CD8-positive, alpha-beta memory T cell (primary cell): ENCODE measurements at regions not wholly inside any gene's neighbourhood (a gene's known extent, or its start where the extent isn't known, plus 50 kb on each side); places are given as distances from the start of the nearest gene placed in this dataset.
"Not testable (repeated sequence)": the region's sequence is repeated elsewhere in the genome, so short reads cannot be mapped to it uniquely, and the experiment has no call there.

Experiments used
- CTCF ChIA-PET: fragments of 350-600 bp; sonication (Branson Sonifier 250); formaldehyde crosslinking; loops from one replicate; lab custom pipeline; 2021; ENCODE audit warnings: antibody characterized with exemption; lab: Charles Lee
- POLR2A ChIA-PET: fragments of 350-600 bp; sonication (Branson Sonifier 250); formaldehyde crosslinking; loops from one replicate; lab custom pipeline; 2021; ENCODE audit warnings: antibody characterized with exemption; lab: Charles Lee
- DNase-seq, 5 donors: peaks; one replicate each; pipeline versions ENCODE4 v3.0.0 to v3.0.0-alpha.2; 2020 to 2022; ENCODE audit warnings: mixed read lengths in 1 of 5
- H3K27ac ChIP-seq: one replicate; pipeline ENCODE4 v1.7.0; 2013; ENCODE audit warnings: low read depth, mild to moderate bottlenecking, low read length, moderate library complexity
- H3K27me3 ChIP-seq: 2 replicates; pipeline ENCODE4 v1.7.0; 2013; ENCODE audit warnings: low read length, mild to moderate bottlenecking; ENCODE audit not compliant: insufficient read depth, poor library complexity, severe bottlenecking
- H3K36me3 ChIP-seq: 2 replicates; pipeline ENCODE4 v1.7.0; 2013; ENCODE audit warnings: mild to moderate bottlenecking, low read length, moderate library complexity; ENCODE audit not compliant: insufficient read depth
- H3K4me1 ChIP-seq: 2 replicates; pipeline ENCODE4 v1.7.0; 2013; ENCODE audit warnings: mild to moderate bottlenecking, low read length, moderate library complexity; ENCODE audit not compliant: insufficient read depth
- H3K4me3 ChIP-seq: 2 replicates; pipeline ENCODE4 v1.7.0; 2013; ENCODE audit warnings: mild to moderate bottlenecking, low read length
- H3K9me3 ChIP-seq: 2 replicates; pipeline ENCODE4 v1.7.0; 2013; ENCODE audit warnings: mild to moderate bottlenecking, low read length
- H3K27ac Mint-ChIP-seq, 8 donors: one replicate each; pipeline ENCODE4 v1.8.0; 2020 to 2021; ENCODE audit warnings: mixed read lengths in 8 of 8, mild to moderate bottlenecking in 6 of 8, inconsistent platforms in 3 of 8, moderate library complexity in 3 of 8
- H3K27me3 Mint-ChIP-seq, 2 donors: one replicate each; pipeline ENCODE4 v1.8.0; 2020 to 2021; ENCODE audit warnings: mixed read lengths in 2 of 2, mild to moderate bottlenecking in 1 of 2, moderate library complexity in 1 of 2
- H3K36me3 Mint-ChIP-seq, 3 donors: one replicate each; pipeline ENCODE4 v1.8.0; 2020 to 2021; ENCODE audit warnings: mixed read lengths in 3 of 3, inconsistent platforms in 1 of 3, mild to moderate bottlenecking in 1 of 3
- H3K4me1 Mint-ChIP-seq, 3 donors: one replicate each; pipeline ENCODE4 v1.8.0; 2020 to 2021; ENCODE audit warnings: mixed read lengths in 3 of 3, inconsistent platforms in 1 of 3, mild to moderate bottlenecking in 1 of 3
- H3K4me3 Mint-ChIP-seq, 7 donors: one replicate each; pipeline ENCODE4 v1.8.0; 2020 to 2021; ENCODE audit warnings: mixed read lengths in 7 of 7, mild to moderate bottlenecking in 6 of 7, moderate library complexity in 4 of 7, inconsistent platforms in 2 of 7
- H3K9me3 Mint-ChIP-seq, 5 donors: one replicate each; pipeline ENCODE4 v1.8.0; 2020 to 2022; ENCODE audit warnings: mixed read lengths in 5 of 5, mild to moderate bottlenecking in 3 of 5, moderate library complexity in 2 of 5, inconsistent platforms in 1 of 5

GRCh38 chr6:22363166-22363713 lies 66.4 kb upstream of the PRL start:
- Mint-ChIP-seq H3K9me3 (peaks cover 0 to 21% (median 3%) of the 10 kb centered on the region in 5 donors), H3K4me1 (no peaks in the 10 kb centered on the region), H3K27me3 (no peaks in the 10 kb centered on the region), H3K4me3 (no peak overlapping the region), H3K27ac (no peak overlapping the region), H3K36me3 (no peaks in the 10 kb centered on the region)
- H3K36me3 ChIP-seq, result no peaks in the 10 kb centered on the region
- H3K4me1 ChIP-seq, result no peaks in the 10 kb centered on the region
- no peaks in the 10 kb centered on the region for H3K27me3 ChIP-seq
- ChIA-PET POLR2A (no interaction called here), CTCF (no interaction called here)
- H3K9me3 ChIP-seq, result no peaks in the 10 kb centered on the region
- H3K4me3 ChIP-seq, result no peak overlapping the region
- DNase-seq, result no peak
- no peak overlapping the region for H3K27ac ChIP-seq

- no peaks in the 10 kb centered on the region for H3K4me1 Mint-ChIP-seq
- H3K4me1 ChIP-seq, result no peaks in the 10 kb centered on the region
- H3K9me3 ChIP-seq, result no peaks in the 10 kb centered on the region
- no peaks in the 10 kb centered on the region for H3K27me3 Mint-ChIP-seq
- H3K4me3 Mint-ChIP-seq, result no peak overlapping the region
- peak overlapping the region in 1 of 8 donors; percentile 7 for H3K27ac Mint-ChIP-seq
- H3K27me3 ChIP-seq, result no peaks in the 10 kb centered on the region
- DNase-seq, result no peak
- H3K9me3 Mint-ChIP-seq, result peaks cover 0 to 21% (median 3%) of the 10 kb centered on the region in 5 donors
- no peaks in the 10 kb centered on the region for H3K36me3 Mint-ChIP-seq
- ChIA-PET CTCF (no interaction called here), POLR2A (no interaction called here)
- no peak overlapping the region for H3K27ac ChIP-seq
- no peak overlapping the region for H3K4me3 ChIP-seq
- no peaks in the 10 kb centered on the region for H3K36me3 ChIP-seq
These were observed 66.9 kb upstream of the PRL start for GRCh38 chr6:22363714-22364239.

GRCh38 chr6:22364306-22364705 lies 67.5 kb upstream of the PRL start:
- Histone ChIP-seq H3K4me3 (no peak overlapping the region), H3K27me3 (no peaks in the 10 kb centered on the region), H3K4me1 (no peaks in the 10 kb centered on the region), H3K27ac (no peak overlapping the region), H3K9me3 (no peaks in the 10 kb centered on the region), H3K36me3 (no peaks in the 10 kb centered on the region)
- H3K36me3 Mint-ChIP-seq, result no peaks in the 10 kb centered on the region
- H3K9me3 Mint-ChIP-seq, result peaks cover 0 to 23% (median 3%) of the 10 kb centered on the region in 5 donors
- no peak overlapping the region for H3K4me3 Mint-ChIP-seq
- CTCF ChIA-PET, result no interaction called here
- no peak for DNase-seq
- no peaks in the 10 kb centered on the region for H3K4me1 Mint-ChIP-seq
- H3K27ac Mint-ChIP-seq, result no peak overlapping the region
- no peaks in the 10 kb centered on the region for H3K27me3 Mint-ChIP-seq
- POLR2A ChIA-PET, result no interaction called here

DNA sequence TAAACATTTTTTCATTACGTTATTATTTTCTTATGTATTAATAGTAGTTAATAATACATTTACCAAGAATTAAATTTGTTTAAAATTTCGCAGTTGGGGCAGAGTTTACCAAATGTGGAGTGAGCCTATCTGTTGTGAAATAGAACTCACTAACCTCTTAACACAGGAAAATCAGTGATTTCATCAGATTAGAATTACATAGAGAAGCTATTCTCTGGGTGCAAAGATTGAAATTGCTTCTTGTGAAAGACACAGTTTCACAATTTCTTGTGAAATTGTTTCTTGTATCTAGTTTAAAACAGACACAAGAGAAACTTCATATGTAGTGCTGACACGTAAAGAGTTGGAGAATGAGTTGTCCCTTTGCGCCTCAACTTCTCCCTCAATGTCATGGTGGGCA lies 69.4 kb upstream of the PRL start:
- no peak overlapping the region for H3K4me3 ChIP-seq
- DNase-seq, result no peak
- Mint-ChIP-seq H3K27ac (no peak overlapping the region), H3K4me1 (no peaks in the 10 kb centered on the region), H3K36me3 (no peaks in the 10 kb centered on the region), H3K4me3 (no peak overlapping the region), H3K27me3 (no peaks in the 10 kb centered on the region), H3K9me3 (peaks cover 0 to 21% (median 0%) of the 10 kb centered on the region in 5 donors)
- no peaks in the 10 kb centered on the region for H3K27me3 ChIP-seq
- CTCF ChIA-PET, result no interaction called here
- no peaks in the 10 kb centered on the region for H3K9me3 ChIP-seq
- no peaks in the 10 kb centered on the region for H3K4me1 ChIP-seq
- no peak overlapping the region for H3K27ac ChIP-seq
- H3K36me3 ChIP-seq, result no peaks in the 10 kb centered on the region
- POLR2A ChIA-PET, result no interaction called here

DNA sequence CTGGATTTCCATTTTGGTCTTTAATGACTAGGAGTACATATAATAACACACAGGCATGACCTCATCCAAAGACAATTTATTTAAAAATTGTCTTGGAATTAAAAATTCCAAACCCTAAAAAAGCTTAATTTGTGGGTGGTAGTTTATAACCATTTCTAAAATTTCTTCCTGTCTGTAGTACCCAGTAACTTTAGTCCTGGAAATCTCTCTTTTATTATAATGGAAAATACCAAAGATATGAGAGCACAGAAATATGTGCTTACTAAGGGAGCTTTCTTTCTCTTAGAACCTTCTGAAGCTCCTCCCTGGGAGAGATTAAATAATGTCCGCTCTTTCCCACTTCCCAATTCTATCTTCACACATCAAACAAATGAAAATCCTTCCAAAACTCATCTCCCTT lies 70.5 kb upstream of the PRL start:
- Mint-ChIP-seq H3K9me3 (peaks cover 0 to 22% (median 4%) of the 10 kb centered on the region in 5 donors), H3K36me3 (no peaks in the 10 kb centered on the region), H3K4me3 (no peak overlapping the region), H3K27ac (no peak overlapping the region), H3K4me1 (no peaks in the 10 kb centered on the region), H3K27me3 (no peaks in the 10 kb centered on the region)
- no peaks in the 10 kb centered on the region for H3K4me1 ChIP-seq
- CTCF ChIA-PET, result no interaction called here
- DNase-seq, result no peak
- H3K4me3 ChIP-seq, result no peak overlapping the region
- H3K27me3 ChIP-seq, result no peaks in the 10 kb centered on the region
- POLR2A ChIA-PET, result no interaction called here
- no peaks in the 10 kb centered on the region for H3K9me3 ChIP-seq
- no peak overlapping the region for H3K27ac ChIP-seq
- no peaks in the 10 kb centered on the region for H3K36me3 ChIP-seq

DNA sequence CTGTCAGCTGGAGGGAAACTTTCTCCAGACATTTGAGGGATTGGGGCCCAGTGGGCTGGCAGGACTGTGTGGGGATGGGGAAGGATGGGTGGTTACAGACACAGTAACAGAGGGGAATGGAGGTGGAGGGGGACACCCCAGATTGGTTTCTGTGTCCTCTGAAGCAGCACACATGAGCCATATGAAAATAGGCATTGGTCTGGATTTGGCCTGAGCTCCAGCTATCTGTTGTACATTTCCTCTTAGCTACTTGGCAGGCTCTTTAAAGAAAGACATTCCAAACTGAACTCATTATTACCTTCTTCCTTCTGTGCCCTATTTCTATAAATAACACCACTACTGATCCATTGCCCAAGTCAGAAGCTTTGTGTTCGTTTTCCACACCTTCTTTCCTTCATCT lies 72.0 kb upstream of the PRL start:
- Mint-ChIP-seq H3K4me1 (no peaks in the 10 kb centered on the region), H3K36me3 (no peaks in the 10 kb centered on the region)
- H3K4me3 ChIP-seq, result no peak overlapping the region

DNA sequence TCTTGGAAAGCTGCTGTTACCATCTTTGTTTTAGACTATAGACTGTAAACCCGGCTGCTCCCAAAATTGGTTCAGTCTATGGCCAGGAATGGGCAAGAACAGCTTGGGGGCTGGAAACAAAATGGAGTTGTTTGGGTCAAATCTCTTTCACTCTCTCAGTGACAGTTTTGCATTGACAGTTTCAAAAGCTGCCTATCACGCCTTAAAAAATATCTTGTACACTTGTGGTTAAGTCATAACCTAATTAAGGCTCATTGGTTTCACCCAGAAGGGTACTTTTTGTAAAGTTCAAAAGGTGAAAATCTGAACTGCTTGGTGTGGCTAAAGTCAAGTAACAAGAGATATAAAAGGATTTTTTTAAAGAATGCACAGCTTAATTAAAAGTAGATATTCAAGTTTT lies 76.1 kb upstream of the PRL start:
- Mint-ChIP-seq H3K36me3 (no peaks in the 10 kb centered on the region), H3K4me3 (no peak overlapping the region), H3K27me3 (no peaks in the 10 kb centered on the region), H3K4me1 (no peaks in the 10 kb centered on the region), H3K9me3 (peaks cover 2 to 32% (median 6%) of the 10 kb centered on the region in 5 donors), H3K27ac (no peak overlapping the region)
- H3K36me3 ChIP-seq, result no peaks in the 10 kb centered on the region
- ChIA-PET POLR2A (no interaction called here), CTCF (no interaction called here)
- H3K4me3 ChIP-seq, result no peak overlapping the region
- no peaks in the 10 kb centered on the region for H3K9me3 ChIP-seq
- DNase-seq, result no peak
- H3K27ac ChIP-seq, result no peak overlapping the region
- no peaks in the 10 kb centered on the region for H3K4me1 ChIP-seq
- H3K27me3 ChIP-seq, result no peaks in the 10 kb centered on the region

More for the DNA sequence above, 72.0 kb upstream of the PRL start:
- H3K36me3 ChIP-seq, result no peaks in the 10 kb centered on the region
- CTCF ChIA-PET, result no interaction called here
- Mint-ChIP-seq H3K9me3 (peaks cover 0 to 27% (median 4%) of the 10 kb centered on the region in 5 donors), H3K27me3 (no peaks in the 10 kb centered on the region), H3K4me3 (no peak overlapping the region), H3K27ac (no peak overlapping the region)
- H3K4me1 ChIP-seq, result no peaks in the 10 kb centered on the region
- H3K9me3 ChIP-seq, result no peaks in the 10 kb centered on the region
- H3K27ac ChIP-seq, result no peak overlapping the region
- no peak for DNase-seq
- POLR2A ChIA-PET, result no interaction called here
- no peaks in the 10 kb centered on the region for H3K27me3 ChIP-seq

DNA sequence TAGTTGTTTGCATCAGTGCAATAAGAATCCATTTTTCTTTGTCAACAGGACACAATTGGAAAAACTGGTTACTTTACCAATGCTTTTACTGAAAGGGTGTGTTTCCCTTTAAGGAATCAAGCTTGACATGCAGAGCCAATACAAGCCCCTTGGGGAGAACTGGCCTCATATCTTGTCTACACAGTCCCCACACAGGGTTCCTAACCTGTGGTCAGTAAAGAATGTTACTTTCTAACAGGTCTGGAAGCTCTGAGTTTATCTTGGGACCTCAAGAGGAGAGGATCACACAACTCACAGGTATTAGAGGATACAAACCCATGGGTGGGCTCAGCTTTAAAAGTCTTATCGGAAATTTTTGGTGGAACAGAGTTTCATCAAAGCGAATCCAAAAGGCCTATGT lies 78.1 kb upstream of the PRL start:
- H3K27me3 ChIP-seq, H3K4me1 ChIP-seq, H3K27ac Mint-ChIP-seq, H3K36me3 Mint-ChIP-seq, H3K36me3 ChIP-seq, H3K4me1 Mint-ChIP-seq, CTCF ChIA-PET, DNase-seq, POLR2A ChIA-PET, H3K4me3 ChIP-seq, H3K9me3 ChIP-seq, H3K27me3 Mint-ChIP-seq, H3K27ac ChIP-seq, H3K4me3 Mint-ChIP-seq: not testable (repeated sequence)
- H3K9me3 Mint-ChIP-seq, result peaks cover 4 to 23% (median 6%) of the 10 kb centered on the region in 5 donors
